Spleen (tissue), 11 donors: ENCODE measurements at regions not wholly inside any gene's neighbourhood (a gene's known extent, or its start where the extent isn't known, plus 50 kb on each side); places are given as distances from the start of the nearest gene placed in this dataset.

Experiments used
- DNase-seq: peaks from one replicate; pipeline ENCODE4 v3.0.0-alpha.2; 2020
- H3K27ac ChIP-seq, 8 donors: fragments of 200-600 bp; sonication (generic) in 7 of 8; 1 replicate in 4 of 8; 2 replicates in 4 of 8; pipeline versions ENCODE4 v1.5.0 to v1.8.0; 2016 to 2021; ENCODE audit warnings: inconsistent platforms in 4 of 8, mild to moderate bottlenecking in 4 of 8, moderate library complexity in 1 of 8
- H3K27me3 ChIP-seq, 7 donors: fragments of 200-600 bp; sonication (generic) in 6 of 7; replicated peaks in 1 of 7; 1 replicate in 4 of 7; 2 replicates in 3 of 7; pipeline versions ENCODE4 v1.5.0 to v1.8.0; 2016 to 2021; ENCODE audit warnings: inconsistent platforms in 3 of 7, mild to moderate bottlenecking in 1 of 7
- H3K36me3 ChIP-seq, 6 donors: fragments of 200-600 bp; sonication (generic) in 5 of 6; 1 replicate in 4 of 6; 2 replicates in 2 of 6; pipeline versions ENCODE4 v1.5.0 to v1.8.0; 2016 to 2021; ENCODE audit warnings: inconsistent platforms in 2 of 6
- H3K4me1 ChIP-seq, 6 donors: fragments of 200-600 bp; sonication (generic) in 5 of 6; 1 replicate in 3 of 6; 2 replicates in 3 of 6; pipeline versions ENCODE4 v1.5.0 to v1.8.0; 2016 to 2021; ENCODE audit warnings: inconsistent platforms in 3 of 6
- H3K4me3 ChIP-seq, 8 donors: fragments of 200-600 bp; sonication (generic) in 7 of 8; 1 replicate in 4 of 8; 2 replicates in 4 of 8; pipeline versions ENCODE4 v1.5.0 to v1.8.0; 2016 to 2021; ENCODE audit warnings: inconsistent platforms in 4 of 8, mild to moderate bottlenecking in 4 of 8, moderate library complexity in 2 of 8
- H3K9me3 ChIP-seq, 8 donors: fragments of 200-600 bp; sonication (generic) in 7 of 8; 1 replicate in 4 of 8; 2 replicates in 4 of 8; pipeline versions ENCODE4 v1.5.0 to v1.8.0; 2016 to 2021; ENCODE audit warnings: inconsistent platforms in 4 of 8
- CTCF ChIP-seq, 11 experiments: fragments of 200-600 bp in 7 of 11; fragments of 450-650 bp in 4 of 11; sonication (generic) in 4 of 11; IDR thresholded peaks in 8 of 11; conservative IDR thresholded peaks in 3 of 11; 1 replicate in 7 of 11; 2 replicates in 4 of 11; pipeline versions ENCODE4 v1.4.0 to v1.8.0; 2016 to 2021; ENCODE audit warnings: antibody characterized with exemption in 11 of 11, inconsistent platforms in 4 of 11, mild to moderate bottlenecking in 1 of 11
- POLR2A ChIP-seq, 3 donors: fragments of 450-650 bp; IDR thresholded peaks; one replicate each; pipeline ENCODE4 v1.5.1; 2017; ENCODE audit warnings: antibody characterized with exemption in 3 of 3, mild to moderate bottlenecking in 1 of 3
- POLR2AphosphoS5 ChIP-seq, 3 donors: sonication (generic); formaldehyde crosslinking; IDR thresholded peaks; one replicate each; pipeline ENCODE4 v1.5.1; 2017; ENCODE audit warnings: antibody characterized with exemption in 3 of 3
- WGBS, 5 donors: extraction: QIAGEN DNeasy Blood & Tissue Kit in 3 of 5; methylation state at CpG; one replicate each; pipeline versions ENCODE4 v1.1.5 to v1.1.7; 2013 to 2018; 5-methylcytosine and 5-hydroxymethylcytosine counted together
- intact Hi-C: fragments of 100-400 bp; cut with DNase I; formaldehyde crosslinking; loops from one replicate; pipeline ENCODE4 v1.15.0; 2023; ENCODE audit warnings: low total_unique reads
- donor health status: healthy with polysubstance abuse.
- donor health status: DM: no; HTN: no; CAD: no; lungs with moderate emphysema.
- donor health status: DM: no; HTN: no; CAD: no.
- donor health status: Bipolar disorder and iron deficiency.
- donor health status: healthy.
- donor health status: DM: no; HTN: no; CAD: no.
- donor health status: DM: yes; HTN: yes; CAD: no.

- no peak for TF ChIP-seq CTCF (IDR thresholded peaks at IDR 0.05 in 8 of 11, conservative IDR thresholded peaks at IDR 0.05 in 3 of 11)
- TF ChIP-seq POLR2A (IDR thresholded peaks at IDR 0.05): no peak
- no peak for TF ChIP-seq POLR2AphosphoS5 (IDR thresholded peaks at IDR 0.05)
- peaks cover 0 to 5% (median 0%) of the 10 kb centered on the region in 8 donors for H3K9me3 ChIP-seq
- H3K4me1 ChIP-seq: peaks cover 0 to 6% (median 2%) of the 10 kb centered on the region in 6 donors
- intact Hi-C loops: no loop called here
- DNase-seq: no peak
- no peak overlapping the region for H3K27ac ChIP-seq
- H3K27me3 ChIP-seq: no peaks in the 10 kb centered on the region
- no peak overlapping the region for H3K4me3 ChIP-seq
- no peaks in the 10 kb centered on the region for H3K36me3 ChIP-seq
- 84 to 97% (median 93%) methylated on average over 3 of the region's 3 CpGs for WGBS, 5 donors
Measured at GRCh38 chr5:67897980-67898379, 317.6 kb upstream of the PIK3R1 start.

- H3K4me3 ChIP-seq: no peak overlapping the region
- H3K4me1 ChIP-seq: peaks cover 0 to 6% (median under 1%) of the 10 kb centered on the region in 6 donors
- 64 to 91% (median 80%) methylated on average over 3 of the region's 3 CpGs for WGBS, 5 donors
- no peaks in the 10 kb centered on the region for H3K27me3 ChIP-seq
- intact Hi-C loops: no loop called here
- DNase-seq: no peak
- TF ChIP-seq POLR2A (IDR thresholded peaks at IDR 0.05) (no peak), POLR2AphosphoS5 (IDR thresholded peaks at IDR 0.05) (no peak), CTCF (IDR thresholded peaks at IDR 0.05 in 8 of 11, conservative IDR thresholded peaks at IDR 0.05 in 3 of 11) (no peak)
- peaks cover 0 to 5% (median 0%) of the 10 kb centered on the region in 8 donors for H3K9me3 ChIP-seq
- H3K27ac ChIP-seq: no peak overlapping the region
- H3K36me3 ChIP-seq: no peaks in the 10 kb centered on the region
Measured at GRCh38 chr5:67897431-67897830, 318.1 kb upstream of the PIK3R1 start.

GRCh38 chr5:67896930-67897313 is 318.6 kb upstream of the PIK3R1 start:
- 11 to 23% (median 19%) methylated on average over 2 of the region's 2 CpGs for WGBS, 5 donors

More at GRCh38 chr5:67896930-67897313, 318.6 kb upstream of the PIK3R1 start:
- no peaks in the 10 kb centered on the region for H3K27me3 ChIP-seq
- peaks cover 0 to 5% (median 0%) of the 10 kb centered on the region in 8 donors for H3K9me3 ChIP-seq
- no peak overlapping the region for H3K27ac ChIP-seq
- no peaks in the 10 kb centered on the region for H3K36me3 ChIP-seq
- H3K4me3 ChIP-seq: no peak overlapping the region
- TF ChIP-seq CTCF (IDR thresholded peaks at IDR 0.05 in 8 of 11, conservative IDR thresholded peaks at IDR 0.05 in 3 of 11) (no peak), POLR2AphosphoS5 (IDR thresholded peaks at IDR 0.05) (no peak), POLR2A (IDR thresholded peaks at IDR 0.05) (no peak)
- intact Hi-C loops: no loop called here
- no peak for DNase-seq
- peaks cover 0 to 6% (median 0%) of the 10 kb centered on the region in 6 donors for H3K4me1 ChIP-seq
